GM19328 (cell line): ENCODE measurements at regions not wholly inside any gene's neighbourhood (a gene's known extent, or its start where the extent isn't known, plus 50 kb on each side); places are given as distances from the start of the nearest gene placed in this dataset.

Source experiments
- ATAC-seq: cut with Tn5 transposase; IDR thresholded peaks from one replicate; pipeline ENCODE4 v1.9.1; 2021; ENCODE audit warnings: mild to moderate bottlenecking, moderate library complexity; ENCODE audit not compliant: unreplicated experiment

DNA sequence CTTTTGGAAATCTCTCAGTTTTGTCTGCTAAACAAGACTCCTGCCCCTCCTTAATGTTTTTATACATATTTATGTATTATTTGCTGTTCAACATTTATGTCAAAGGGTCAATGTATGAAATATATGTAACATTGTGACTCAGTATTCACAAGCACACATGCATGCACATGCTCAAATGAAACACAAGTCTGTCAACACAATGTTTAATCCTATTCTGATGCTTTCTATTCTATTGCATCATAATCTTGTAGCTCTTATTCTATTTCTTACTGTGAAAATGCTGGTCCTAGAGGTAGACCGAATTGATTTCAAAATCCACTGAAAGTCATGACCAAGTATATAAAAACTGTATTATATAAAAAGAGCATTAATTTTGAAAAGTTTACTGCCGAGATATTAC, 1463.3 kb downstream of the C4orf33 start:
- ATAC-seq = no peak

DNA sequence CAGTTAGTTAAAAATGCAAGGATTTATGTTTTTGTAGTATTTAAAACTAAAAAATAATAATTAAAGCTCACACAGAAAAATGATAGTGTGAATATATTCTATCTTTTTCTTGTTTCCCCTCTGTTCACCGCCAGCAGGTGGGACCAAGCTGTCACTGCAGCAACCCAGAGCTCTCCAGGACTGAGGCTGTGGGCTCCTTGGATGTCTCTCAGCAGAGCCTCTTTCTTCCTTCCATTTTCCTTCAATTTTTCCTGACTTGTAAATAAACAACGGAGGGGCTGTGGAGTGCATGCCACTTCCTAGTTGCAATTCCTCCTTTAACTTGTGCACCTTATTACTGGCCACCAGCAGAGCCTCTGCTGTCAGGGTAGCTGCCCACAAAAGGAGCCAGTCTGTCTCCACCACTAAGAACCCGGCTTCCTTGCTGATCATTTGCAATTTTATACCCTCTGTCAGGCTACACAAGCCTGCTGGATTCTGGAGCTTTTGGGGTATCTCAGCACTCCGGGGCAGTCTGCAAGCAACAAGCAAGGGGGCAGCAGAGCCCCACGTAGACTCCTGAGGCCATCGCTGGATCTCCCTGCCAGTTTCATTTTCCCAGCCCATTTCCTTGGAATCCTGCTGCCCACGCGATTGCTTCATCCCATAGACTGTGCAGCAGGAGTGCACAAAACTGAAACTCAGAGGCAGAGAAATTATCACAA, 1467.4 kb downstream of the C4orf33 start:
- ATAC-seq = no peak

DNA sequence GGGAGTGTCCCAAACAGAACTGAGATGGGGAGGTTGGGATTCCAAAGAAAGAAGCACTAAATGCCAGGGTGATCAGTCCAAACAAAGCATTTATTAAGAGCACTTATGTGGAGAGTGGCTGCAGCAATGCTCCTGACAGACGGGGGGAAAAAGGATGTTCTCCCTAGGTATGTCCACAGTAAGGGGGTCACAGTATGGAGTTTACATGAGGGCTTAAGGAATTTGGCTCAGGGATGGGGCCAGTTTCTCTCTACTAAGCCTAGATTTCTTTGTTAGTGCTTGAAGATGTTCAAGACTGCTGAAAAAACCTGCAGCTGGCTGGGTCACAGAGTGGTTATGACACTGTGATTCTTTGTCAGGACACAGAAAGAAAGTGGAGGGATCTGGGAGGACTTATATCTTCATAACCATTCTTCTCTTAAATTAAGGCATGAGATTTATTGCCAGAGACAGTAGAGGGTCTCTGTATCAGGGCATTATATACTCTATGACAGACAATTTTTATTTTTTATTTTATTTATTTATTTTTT, 1468.0 kb downstream of the C4orf33 start:
- no peak for ATAC-seq

DNA sequence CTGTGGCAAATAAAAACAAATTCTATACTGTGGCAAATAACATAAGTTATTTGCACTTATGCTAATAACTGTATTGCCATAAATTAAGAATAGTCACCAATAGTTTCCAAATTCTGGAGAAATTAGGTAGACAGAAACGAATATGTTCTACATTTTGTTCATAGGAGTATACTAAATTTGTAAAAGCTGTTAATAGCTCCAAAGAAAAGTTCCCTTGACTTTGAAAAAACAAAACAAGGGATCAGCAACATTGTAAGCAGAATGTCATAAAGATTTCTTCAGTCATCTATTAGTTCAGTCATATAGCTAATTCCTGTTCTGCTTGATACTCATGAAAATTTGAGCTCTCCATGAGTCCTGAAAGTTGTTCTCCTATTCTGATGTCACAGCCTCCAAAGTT, 1472.8 kb downstream of the C4orf33 start:
- no peak for ATAC-seq

DNA sequence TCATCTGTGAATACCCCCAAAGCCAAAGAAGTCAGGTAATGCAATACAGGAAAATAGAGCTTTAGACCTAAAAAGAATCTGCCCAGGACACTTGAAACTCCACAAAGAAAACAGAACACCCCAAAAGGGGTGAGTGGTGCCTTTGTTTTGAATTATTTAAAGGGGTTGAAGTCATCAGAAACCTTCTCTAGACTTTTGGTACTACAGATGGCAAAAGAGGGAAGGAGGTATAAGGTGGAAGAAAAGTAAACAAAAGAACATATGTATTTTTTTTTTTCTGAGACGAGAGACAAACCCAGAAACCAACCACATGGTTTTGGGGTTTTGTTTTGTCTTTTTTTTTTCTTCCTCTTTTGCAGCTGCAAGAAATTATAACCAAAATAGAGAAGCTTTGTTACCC, 1477.8 kb downstream of the C4orf33 start:
- ATAC-seq = no peak

DNA sequence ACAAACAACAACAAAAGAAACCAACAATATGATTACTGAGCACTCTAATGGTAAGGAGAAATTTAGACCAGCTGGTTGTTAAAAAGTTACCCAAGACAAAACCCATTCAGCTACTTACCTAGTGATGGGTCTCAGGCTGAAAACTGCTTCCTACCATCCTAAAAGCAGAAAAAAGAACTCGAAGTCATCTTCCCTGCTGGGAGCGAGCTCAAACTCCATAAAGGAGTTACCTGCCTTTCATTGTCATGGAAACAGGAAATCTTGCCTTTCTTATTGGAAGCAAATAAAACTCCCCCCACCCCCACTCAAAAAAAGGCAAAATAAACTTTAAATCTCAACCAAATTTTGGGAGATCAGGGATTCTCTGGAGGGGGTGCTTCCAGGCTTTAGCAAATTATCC, 1478.3 kb downstream of the C4orf33 start:
- no peak for ATAC-seq

DNA sequence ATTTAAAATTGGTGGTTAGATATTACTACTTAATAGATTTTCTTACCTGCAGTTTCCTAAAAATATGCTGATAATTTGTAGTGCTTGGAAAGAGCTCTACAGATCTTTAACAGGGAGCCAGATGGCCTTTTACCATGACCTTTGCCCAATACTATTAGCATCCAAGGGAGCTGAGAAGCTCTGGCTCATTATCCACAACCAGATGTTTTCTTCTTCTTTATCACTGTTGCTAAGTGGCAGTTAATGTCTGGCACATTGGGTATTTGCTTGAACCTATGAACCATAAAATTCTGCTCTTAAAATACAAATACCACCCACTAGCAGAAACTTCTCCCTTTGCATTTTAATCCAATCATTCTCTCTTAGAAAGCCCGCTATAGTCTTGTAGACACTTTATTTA, 1480.3 kb downstream of the C4orf33 start:
- no peak for ATAC-seq

DNA sequence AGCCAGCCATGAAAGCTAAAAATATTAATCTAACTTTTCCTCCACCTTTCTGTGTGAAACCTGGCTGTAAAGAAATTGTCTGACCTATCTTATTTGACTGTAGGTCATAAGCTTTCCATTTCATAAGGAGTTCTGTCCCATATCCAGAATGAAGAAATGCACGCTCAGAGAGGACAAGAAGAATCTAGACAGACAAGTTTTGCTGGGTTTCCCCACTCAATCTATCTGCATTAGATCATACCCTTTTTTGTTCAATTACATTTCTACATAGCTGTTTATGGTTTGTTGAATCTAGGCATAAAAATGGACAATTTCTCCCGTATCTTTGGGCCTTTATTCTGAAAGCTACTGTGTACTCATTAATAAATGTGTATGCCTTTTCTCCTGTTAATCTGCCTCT, 1495.1 kb downstream of the C4orf33 start:
- ATAC-seq = no peak

DNA sequence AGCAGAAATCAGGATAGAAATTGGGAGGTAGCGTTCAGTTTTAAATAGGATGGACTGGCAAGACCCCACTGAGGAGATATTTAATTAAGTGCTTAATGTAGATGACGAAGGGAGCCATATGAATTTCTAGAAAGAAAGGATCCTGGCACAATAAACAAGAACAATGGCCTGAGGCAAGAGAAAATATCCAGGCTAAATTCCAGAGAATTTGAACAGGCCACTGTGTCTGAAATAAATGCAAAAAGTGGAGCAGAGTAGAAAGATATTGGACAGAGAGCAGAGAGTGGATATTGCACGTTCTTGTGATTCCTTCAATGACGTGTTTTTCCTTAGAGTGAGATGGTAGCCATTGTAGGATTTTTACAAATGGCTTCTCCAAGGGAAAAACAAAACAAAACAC, 1504.8 kb downstream of the C4orf33 start:
- ATAC-seq = no peak

DNA sequence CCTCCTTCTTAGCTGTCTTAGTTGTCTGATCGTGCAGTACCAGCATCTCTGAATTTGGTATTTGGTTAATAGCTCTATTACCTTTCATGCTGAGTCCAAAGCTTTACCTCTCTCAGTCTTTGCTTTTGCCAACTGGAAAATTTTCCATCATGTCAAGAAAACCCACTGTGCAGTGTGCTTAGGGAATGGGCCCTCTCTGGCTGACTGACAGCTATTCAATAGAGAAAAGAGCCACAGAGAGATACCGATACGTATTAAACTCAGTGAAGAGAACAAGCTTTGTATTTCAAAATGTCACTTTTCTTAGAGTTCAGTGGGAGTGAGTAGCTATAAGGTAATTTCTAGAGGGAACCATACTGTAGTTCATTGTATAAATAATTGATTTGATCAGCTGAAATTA, 1507.1 kb downstream of the C4orf33 start:
- no peak for ATAC-seq

DNA sequence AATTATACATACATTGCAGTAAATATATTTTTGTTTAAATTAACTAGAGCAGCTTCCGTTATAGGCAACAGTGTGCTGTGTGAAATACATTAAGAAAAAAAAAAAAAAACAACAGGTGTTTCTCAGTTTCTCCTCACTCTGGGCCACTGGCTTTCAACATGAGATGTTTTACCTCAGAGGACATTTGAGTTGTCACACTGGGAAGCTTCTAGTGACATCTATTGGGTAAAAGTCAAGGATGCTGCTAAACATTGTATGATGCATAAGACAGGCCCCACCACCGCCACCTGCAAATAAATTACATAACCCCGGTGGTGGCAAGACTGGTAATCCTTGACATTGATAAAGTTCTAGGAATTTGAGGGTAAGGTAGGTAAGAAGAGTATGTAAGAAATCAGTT, 1512.2 kb downstream of the C4orf33 start:
- ATAC-seq = no peak

DNA sequence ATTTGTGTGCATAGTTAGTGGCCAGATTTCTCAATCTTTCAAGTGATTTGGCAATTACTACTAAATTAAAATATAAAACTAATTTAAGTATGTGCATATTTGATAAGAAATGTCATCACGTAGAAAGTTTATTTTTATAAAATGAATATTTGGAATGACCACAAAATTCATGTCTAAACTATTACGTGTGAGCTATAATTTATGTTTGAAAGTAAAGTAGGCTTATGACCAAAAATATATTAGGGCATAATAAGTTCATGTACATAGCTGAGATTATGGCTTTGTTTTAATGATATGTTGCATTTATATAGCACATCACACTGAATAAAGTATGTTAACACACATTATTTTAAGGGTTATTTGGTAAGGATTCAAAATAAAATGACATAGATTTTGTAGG, 1532.6 kb downstream of the C4orf33 start:
- no peak for ATAC-seq

DNA sequence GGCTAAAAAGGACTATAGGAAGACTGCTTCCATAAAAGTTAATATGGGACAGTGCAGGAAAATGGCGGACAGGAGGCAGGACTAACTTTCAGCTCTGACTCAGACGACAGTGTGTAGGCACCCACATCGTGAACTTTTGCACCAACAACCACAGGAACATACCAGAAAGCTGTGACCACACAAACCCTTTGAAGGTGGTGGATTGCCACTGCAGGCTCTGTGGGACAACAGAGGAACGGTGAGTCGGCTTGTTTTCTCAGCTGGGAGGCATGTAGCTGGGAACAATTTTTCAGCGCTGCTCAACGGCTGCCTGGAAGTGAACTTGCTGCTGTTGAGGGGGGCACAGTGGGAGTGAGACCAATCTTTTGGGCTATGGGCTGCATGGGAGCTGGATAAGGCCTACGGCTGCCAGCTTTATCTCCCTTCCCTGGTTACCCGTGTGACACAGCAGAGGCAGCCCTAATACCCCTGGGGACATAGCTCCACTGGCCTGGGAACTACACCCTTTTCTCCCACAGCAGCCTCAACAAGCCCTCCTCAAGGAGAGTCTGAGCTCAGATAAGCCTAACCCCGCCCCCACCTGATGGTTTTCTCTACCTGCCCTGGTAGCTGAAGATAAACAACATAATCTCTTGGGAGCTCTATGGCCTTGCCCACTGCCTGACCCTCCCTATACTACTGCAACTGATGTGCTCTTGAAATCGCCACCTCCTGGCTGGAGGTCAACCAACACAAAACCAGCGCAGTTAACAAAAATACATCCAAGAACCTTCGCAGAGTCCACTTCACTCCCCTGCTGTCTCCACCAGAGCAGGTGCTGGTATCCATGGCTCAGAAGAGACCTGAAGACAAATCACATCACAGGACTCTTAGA, 1537.0 kb downstream of the C4orf33 start:
- no peak for ATAC-seq

DNA sequence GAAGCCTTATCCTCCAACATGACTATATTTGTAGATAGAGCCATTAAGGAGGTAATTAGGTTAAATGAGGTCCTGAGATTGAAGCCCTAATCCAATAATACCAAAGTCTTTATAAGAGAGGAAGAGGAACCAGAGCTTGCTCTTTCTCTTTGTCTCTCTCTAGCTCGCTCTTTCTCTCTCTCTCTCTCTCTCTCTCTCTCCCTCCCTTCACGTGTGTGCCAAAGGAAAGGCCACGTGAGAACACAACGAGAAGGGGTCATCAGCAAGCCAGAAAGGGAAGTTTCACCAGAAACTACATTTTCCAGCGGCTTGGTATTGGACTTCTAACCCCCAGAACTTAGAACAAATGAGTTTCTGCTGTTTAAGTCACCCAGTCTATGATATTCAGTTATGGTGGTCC, 1540.5 kb downstream of the C4orf33 start:
- no peak for ATAC-seq

DNA sequence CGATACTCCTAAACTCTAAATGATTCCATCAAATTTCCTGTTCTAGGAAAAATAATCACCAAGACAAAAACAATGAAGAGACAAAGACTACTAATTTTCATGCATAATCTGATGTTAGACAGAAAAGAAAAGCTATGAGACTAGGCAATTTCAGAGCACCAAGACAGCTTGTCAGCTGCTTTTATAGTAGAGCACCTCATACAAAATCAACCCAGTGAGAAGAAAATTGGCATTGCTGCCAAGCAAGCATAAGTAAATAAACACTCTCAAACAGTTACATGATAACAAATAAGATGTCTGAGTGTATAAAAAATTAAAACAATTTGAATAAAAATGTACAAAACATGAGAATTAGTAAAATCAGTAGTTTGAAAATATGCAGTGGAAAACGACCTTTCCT, 1544.6 kb downstream of the C4orf33 start:
- no peak for ATAC-seq

DNA sequence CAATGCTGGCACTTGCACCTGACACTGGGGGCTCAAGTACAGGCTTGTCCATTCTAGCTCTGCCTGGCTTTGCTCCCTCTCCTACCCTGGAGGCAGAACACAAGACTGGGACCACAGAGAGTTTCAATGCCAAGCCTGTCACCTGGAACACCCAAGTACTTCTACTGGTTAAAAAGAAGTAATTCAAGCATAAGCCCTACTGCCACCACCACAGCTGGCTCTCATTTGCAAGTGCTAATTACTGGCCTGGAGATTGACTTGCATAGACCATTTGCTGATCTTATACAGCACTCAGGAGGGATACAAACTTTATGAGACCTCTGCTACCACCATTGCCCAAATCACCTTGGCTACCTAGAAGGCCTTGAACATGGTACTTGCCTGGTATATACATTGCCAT, 1550.9 kb downstream of the C4orf33 start:
- ATAC-seq = no peak

DNA sequence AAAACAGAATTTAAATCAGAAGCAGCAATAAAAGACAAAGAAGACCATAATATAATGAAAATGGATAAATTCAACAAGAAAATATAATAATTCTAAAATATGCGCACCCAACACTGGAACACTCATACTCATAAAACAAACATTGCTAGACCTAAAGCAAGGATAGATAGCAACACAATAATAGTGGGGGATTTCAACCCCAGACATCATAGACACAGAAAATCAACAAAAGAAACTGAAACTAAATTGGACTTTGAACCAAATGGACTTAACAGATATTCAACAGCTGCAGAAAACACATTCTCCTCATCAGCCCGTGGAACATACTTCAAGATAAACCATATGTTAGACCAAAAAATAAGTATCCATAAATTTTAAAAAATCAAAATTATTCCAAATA, 1552.6 kb downstream of the C4orf33 start:
- ATAC-seq = no peak

DNA sequence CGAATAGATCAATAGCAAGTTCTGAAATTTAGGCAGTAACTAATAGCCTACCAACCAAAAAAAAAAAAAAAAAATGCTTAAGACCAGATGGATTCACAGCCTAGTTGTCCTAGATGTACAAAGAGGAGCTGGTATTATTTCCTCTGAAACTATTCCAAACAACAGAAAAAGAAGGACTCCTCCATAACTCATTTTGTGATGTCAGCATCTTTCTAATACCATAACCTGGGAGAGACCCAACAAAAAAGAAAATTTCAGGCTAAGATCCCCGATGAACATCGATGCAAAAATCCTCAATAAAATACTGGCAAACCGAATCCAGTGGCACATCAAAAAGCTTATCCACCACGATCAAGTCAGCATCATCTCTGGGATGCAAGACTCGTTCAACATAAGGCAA, 1557.9 kb downstream of the C4orf33 start:
- no peak for ATAC-seq

DNA sequence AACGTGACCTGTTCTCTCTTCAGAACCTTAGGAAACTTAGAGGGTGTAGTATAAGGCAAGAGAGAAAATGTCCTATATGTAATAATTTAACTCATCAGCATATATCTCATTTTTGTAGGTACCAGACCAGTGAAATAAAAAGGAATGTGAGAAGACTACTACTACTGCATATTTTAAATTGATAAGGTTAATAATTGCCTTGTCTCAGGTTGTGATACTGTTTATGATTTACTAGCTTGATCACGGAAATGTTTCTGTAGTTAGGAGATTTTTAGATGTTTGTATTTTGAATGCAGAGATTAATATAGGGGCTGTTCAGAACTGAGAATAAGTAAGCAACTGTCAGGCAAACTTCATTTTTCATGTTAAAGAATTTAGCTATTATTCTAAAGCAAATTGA, 1563.4 kb downstream of the C4orf33 start:
- no peak for ATAC-seq

DNA sequence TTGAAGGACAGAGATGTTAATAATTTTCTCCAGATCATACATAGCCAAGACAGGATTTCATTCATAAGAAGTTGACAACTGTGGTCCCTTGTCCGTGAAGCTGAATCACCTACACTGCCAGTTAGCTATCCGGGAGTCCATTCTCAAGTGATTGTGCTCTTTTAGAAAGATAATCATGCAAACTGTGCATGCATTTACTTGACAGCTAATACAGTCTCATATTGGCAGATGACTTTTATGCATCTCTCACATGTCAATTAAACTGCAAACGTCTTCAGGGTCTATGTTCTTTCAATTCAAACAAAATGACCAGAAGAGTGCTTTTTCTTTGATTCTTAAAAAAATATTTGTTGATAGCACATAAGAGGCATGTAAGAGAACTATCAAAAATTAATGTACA, 1572.9 kb downstream of the C4orf33 start:
- ATAC-seq = no peak

DNA sequence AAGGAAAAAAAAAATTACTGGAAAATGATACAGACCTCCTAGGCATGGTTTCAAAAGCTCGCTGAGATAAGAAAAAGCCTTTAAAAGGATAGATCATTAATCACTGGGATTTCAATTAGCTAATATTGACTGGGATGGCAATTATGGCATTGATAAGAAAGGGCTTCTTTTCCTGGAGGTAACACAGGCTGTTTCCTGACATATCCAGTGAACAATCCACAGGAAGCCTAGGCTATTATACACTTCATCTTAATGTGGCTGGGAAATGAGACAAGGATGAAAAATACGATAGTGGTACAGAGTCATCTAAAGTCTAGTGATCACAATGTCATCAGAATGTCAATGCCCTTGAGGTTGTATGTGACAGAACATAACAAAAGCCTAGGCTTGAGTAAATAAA, 1579.3 kb downstream of the C4orf33 start:
- ATAC-seq = no peak

DNA sequence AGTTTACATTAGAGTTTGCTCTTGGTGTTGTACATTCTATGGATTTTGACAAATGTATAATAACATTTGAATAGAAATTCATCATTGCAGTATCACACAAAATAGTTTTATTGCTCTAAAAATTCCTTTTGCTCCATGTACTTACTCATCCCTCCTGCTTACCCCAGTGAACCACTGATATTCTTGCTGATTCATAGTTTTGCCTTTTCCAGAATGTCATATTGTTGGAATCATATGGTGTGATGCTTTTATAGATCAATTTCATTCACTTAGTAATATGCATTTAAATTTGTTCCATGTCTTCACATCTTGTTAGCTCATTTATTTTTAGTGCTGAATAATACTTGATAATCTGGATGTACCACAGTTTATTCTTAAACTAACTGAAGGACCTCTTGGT, 1593.2 kb downstream of the C4orf33 start:
- no peak for ATAC-seq
